HG03342 (cell line): ENCODE measurements at regions not wholly inside any gene's neighbourhood (a gene's known extent, or its start where the extent isn't known, plus 50 kb on each side); places are given as distances from the start of the nearest gene placed in this dataset.

ENCODE experiments used
- ATAC-seq: cut with Tn5 transposase; IDR thresholded peaks from one replicate; pipeline ENCODE4 v1.9.1; 2021; ENCODE audit warnings: mild to moderate bottlenecking, moderate library complexity; ENCODE audit not compliant: unreplicated experiment

DNA sequence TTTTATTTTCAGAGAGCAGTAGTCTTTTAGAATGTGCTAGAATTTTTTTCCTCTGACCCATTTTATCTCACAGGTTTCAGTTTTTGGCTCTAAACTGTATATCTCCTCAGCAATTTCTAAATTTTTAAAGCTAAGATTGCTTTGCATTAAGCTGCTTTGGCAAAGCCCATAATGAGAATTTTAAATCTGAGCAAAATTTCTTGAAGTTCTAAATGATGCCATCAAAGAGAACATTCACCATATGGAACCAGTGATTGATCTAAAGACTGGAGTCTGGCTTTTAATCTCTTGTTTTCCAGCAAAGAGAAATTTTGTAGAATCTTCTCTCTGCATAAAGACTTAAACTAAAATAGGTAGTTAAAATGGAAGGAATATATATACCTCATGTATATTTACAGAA is 313.6 kb downstream of the TBC1D32 start:
- ATAC-seq = no peak

DNA sequence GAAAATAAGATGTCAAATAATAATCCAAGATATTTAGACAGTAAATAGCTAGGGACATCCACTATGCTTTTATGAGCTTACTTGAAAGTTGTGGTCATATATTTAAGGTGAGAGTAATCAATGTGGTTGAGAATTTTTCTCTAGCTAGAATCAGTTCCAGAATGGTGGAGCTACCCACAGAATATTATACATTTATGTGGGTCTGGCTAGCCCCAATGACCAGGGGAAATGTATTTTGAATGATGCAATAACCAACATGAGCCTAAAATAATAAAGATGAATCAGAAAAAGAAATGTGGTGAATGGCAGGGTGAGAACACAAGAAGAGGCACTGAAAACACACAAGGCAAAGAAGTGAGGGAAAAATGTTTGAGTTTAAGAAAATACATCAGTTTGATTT is 325.7 kb downstream of the TBC1D32 start:
- no peak for ATAC-seq

DNA sequence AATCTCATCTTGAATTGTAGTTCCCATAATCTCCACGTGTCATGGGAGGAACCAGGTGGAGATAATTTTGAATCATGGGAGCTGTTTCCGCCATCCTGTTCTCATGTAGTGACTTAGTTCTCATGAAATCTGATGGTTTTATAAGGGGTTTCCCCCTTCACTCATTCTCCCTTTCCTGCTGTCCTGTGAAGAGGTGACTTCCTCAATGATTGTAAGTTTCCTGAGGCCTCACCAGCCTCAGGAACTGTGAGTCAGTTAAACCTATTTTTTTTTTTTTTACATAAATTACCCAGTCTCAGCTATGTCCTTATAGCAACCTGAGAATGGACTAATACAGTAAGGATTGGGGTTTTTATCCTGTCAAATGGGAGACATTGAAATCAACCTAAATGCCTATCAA is 328.3 kb downstream of the TBC1D32 start:
- ATAC-seq = no peak

DNA sequence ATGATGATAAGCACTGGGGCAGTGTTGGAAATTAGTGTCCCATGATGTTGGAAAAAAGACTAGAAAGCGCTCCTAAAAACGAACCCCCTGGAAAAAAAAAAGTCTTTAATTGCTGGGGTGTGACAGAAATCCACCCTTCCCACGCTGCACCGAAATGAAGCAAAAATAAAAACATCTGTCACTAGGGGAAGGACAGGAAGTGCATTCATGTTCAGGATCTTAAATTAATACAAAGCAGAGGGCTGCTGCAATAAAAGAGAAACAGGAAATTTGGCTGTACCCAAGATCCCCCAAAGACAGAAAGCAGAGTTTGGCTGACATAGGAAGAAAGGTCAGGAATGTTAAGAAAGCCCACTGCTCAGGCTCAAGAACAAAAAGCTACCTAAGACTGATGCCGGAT is 333.9 kb downstream of the TBC1D32 start:
- no peak for ATAC-seq

DNA sequence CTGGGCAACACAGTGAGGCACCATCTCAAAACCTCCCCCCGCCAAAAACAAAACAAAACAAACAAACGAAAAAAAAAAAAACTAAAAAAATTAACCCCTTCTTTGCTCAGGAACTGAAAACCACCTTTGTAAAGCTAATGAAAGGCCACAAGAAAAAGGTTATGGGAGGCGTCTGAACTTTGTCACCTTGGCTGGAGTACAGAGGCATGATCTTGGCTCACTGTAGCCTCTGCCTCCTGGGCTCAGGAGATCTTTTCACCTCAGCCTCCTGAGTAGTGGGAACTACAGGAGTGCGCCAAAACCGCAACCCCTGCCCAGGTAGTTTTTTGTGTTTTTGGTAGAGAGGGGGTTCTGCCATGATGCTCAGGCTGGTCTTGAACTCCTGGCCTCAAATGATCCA is 337.9 kb downstream of the TBC1D32 start:
- no peak for ATAC-seq

DNA sequence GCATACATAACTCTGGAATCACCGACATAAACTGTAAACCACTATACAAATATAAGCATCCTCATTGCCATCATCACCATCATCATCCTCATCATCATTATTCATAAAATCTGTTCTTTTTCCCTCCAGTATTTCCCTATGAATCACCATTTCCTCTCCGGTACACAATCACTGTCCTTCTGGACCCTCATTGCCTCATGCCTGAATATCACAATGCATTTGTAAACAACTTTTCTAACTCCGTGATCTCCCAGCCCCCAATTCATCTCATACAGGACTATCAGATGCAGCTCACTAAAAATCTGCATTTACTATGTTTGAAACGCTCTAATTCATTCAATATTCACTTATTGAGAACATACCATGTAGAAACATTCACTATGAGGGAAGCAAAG is 339.7 kb downstream of the TBC1D32 start:
- ATAC-seq = no peak

DNA sequence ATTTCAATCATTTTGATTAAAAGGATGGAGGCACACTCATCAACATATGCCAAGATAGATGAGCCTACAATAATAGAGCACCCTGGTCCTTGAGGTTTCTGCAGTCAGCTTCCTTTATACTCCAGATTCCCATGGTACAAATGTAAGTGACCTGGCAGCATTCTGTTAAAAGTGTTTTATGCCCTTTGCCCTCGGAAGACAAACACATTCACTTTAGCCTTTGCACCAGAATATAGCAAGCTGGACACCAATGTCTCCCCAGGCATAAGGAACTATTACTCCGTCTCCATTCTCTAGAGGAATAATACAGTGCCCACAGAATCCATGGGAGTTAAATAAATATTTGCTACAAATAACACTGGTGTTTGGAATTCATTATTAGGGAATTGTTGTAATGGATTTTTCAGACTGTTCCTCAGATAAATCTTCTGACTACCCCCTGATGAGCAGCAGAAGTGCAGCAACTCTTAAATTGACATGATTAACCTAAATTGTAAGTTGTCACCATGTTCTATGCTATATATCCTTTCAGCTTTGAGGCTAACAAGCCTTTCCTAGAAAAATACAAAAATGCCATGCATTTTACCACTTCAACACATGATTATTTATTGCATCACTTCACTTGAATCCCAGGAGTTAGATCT is 340.2 kb downstream of the TBC1D32 start:
- no peak for ATAC-seq

DNA sequence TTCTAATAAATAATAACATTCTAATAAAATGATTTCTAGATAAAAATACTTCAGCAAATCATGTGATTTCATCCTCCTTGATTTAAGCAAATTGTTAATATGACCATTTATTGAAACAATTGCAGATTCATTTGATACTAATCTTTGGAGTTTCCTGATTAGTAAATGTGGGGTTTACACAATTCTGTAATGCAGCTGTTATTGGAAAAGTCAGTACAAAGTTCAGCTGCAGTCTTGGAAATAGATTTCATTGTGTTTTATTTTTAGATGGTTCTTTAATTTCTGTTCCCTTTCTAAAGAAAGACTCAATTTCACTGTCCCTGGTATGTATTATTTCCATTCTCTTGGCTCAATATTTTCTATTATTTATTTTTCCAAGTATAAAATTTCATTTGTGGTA is 342.0 kb downstream of the TBC1D32 start:
- no peak for ATAC-seq

DNA sequence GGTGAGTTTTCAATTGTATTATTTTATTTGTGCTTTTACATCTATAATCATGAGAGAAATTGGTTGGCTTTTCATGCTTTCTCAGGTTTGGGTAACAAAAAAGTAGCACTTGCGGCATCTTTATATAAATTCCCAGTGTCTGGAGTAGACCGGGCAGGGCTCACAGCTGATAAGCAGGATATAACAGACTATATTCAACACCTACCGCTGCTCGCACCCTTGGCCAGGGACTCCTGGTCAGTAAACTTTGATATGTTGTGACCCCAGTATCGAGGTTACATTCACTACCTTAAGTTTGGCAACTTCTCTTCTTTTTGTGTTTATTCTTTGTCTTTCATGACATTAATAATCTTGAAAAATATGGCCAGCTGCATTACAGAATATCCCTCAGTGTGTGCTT is 343.4 kb downstream of the TBC1D32 start:
- ATAC-seq = no peak

DNA sequence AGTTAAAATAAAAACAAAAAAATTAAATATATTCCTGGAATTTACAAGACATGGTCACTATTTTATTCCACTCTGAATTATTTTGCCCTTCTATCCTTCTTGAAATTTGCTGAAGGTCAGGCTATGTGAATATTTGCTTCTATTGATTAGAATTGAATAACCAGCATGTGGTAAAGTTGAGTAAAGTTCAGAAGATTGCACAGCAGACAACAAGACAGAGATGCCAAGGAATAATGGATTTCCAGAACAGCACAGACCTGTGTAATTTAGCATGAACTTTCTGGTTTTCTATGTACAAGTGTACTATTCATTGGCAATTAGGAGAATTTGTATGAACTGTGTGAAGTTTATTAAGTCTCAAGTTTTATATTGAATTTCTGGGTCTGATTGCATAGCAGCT is 352.4 kb downstream of the TBC1D32 start:
- no peak for ATAC-seq

DNA sequence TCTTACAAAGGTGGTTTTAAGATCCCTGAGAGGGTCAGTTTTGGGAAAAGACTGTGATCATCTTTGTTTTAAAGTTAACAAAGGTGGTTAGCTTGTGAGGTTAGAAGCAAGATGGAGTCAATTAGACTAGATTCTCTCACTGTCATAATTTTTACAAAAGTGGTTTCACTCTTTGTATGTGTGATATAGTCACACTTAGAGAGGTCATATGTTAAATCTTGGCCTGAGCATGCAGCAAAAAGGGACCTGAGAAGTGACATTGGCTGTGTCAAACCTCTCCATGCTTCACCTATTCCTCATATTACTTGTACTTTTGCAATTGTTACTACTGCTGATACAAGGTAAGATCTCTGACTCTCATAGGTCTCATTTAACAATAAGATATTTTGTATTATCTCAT is 368.0 kb downstream of the TBC1D32 start:
- peak; percentile 51 for ATAC-seq

DNA sequence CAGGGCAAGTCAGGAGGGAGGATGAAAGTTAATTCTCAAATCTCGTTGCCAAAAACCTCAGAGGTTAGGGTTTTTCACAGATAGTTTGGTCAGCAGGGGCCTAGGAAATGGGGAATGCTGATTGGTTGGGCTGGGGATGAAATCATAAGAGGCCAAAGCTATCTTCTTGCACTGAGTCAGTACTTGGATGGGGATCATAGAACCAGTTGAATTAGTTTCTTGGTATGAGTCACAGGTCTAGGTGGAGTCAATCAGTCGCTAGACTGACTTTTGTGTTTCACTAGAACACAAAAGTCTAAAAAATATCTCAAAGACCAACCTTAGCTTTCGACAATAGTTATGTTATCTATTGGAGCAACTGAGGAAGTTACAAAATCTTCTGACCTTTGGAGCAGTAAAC is 368.5 kb downstream of the TBC1D32 start:
- peak; percentile 72 for ATAC-seq

DNA sequence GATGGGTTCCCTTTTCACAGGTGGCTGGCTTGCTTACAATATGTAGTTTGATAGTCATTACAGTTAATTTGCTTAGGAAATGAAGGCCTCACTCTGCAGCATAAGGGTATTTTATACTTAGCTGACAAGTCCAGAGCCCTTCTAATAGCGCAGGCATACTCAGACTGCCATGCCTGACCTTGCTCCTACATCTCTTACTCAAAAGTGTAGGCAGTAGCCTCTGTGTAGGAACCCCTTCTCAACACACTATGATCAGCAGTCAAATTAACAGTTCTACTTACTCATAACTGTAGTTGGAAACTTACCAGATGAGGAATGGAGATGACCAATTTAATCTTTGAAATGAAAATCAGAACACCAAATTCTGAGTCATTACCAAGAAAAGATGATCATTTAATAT is 373.5 kb downstream of the TBC1D32 start:
- peak; percentile 55 for ATAC-seq

DNA sequence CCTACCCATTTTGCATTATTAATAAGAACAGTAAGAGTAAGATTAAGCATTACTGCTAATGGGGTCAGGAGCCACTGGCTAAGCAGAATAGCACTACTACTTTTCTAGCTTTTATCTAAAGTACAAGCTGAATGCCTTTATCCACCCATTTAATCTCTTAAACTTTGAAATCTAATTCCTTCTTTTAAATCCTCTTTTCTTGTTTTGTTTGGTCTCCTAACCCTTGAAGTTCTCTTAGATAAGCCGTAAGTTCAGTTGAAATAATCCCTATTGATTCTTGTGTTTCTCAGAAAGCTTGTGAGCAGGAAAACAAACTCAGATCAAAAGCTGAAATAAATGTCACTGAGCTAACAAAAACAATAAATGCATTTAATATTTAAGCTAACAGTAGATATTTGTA is 380.2 kb downstream of the TBC1D32 start:
- ATAC-seq = no peak

DNA sequence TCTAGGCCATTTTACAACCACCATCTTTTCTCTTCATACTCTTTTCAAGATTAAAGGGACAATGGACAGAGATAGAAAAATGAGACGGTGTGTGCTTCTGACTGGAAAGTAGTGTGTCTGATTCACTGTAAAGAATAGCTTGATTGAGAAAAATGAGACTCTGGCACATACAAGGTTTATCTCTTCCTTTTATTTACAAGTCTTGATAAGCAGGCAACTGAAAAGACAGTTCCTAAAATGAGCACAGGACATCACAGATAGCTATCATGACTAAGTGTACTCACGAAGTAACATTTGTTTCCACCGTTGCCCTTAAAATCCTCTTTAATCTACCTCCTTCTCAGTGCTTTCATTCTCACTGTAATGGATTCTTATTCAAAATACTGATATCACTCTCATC is 383.0 kb downstream of the TBC1D32 start:
- no peak for ATAC-seq

DNA sequence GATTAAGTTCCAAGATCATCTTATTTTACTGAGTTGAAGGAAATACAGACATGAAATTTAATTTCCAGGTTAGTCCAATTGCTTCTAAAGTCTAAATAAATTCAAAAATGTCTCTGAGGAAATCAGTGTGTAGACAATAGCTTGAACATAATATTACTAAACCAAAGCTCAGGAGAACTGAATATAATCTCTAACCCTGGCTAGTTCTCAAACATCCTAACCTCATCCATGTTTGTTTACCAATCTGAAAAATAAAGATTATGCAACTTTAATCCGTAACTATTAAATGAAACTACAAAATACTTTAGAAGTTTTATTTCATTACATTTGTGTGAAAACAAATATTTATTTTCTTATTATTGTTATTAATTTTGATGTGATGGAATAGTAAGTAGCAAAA is 387.2 kb downstream of the TBC1D32 start:
- ATAC-seq = no peak

DNA sequence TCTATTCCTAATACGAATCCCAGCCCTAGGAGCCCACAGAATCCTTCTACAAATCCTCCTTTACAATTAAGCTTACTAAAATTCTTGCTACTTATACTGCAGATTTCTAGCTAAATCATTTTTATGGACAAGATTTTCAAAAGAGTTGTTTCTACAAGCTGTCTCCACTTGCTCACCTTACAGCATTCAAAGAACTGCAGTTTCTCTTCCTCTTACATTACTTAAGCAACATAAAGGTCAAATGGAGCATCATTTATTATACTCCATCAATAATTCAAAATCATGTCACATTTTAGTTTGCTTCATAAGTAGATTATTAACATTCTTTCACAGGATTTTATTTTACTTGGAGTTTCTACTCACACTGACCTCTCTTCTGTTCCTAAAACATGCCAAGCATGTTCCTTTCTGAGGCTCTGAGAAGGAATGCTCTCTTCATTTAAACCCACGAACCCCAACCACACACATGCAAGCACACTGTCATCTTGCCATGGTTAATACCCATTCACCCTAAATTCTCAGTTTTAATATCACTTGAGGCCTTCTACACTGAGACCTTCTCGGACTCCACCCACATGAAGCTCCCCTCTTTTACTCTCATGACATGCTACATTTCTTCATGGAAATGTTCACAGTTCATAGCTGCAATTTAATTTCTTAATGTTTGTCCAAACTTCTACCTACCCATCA is 388.2 kb downstream of the TBC1D32 start:
- ATAC-seq = peak; percentile 64

DNA sequence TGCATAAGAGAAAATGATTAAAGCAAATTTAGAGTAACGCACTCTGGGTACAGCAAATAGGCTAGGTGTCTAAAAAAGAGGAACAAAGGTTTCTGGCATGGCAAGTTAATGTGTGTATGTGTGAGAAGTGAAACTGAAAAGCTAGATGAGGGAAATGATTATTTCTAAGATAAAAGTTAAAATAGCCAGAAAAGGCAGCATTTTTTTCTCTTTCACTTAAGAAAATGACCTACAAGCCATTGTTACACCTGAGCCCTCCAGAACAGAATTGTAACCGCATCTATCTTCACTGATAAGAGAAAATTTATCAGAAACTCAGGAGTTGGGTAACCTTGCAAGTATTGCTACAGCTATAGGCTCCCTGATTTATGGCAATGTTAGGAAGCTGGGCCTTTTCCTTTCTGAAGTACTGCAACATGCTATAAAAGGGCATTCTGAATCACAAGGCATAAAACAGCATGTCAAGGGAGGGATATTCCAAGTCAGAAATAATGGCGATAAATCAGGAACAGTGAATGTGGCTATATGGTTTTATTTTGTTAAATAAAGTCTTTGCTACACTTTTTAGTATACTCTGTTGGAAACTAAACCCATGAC is 395.3 kb downstream of the TBC1D32 start:
- ATAC-seq = peak; percentile 98

DNA sequence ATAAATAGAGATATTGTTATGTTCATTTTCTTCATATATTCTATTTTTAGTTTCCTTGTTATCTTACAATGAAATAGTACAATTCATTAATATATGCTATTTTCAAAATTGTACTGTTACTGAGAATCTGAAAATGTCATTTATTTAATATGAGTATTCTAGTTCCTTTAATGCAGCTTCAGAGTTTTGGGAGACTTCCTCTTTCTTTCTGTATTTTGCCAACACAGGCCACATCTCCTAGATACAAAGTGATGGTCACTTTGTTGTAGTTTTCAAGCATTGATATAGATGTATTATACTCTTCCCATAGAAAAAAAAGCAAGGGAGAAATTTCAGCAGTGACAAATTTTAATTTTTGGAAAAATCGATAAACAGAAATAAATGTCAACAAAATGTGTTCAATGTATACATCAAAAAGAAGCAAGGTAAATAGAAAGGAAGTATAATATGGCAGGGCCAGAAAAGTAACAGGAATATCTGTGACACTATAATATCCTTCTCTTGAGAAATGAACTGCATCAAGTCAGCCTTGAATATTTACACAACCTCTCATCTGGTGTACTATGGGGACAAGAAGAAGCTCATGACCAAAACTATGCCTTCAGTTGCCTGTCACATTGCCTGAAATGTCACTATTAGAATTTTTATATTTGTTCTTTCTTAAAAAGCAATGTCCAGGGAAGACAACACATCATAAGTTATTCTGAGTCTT is 396.0 kb downstream of the TBC1D32 start:
- ATAC-seq = peak; percentile 42

DNA sequence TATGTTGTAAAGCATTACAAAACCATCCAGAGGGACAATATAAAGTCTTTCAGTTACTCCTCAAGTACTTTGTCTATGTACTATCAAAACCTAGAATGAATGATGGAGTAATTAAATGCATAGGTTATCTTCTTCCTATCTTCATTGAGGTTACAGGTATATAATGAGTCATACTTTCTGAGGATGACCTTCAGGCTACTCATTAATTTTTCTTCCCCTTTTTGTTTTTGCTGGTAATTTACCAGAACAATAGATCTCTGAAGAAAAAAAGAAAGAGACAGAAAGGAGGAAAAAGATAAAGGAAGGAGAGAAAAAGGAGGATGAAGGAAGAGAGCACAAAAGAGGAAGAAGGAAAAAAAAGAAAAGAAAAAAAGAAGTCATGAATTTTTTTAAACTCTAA is 398.4 kb downstream of the TBC1D32 start:
- ATAC-seq = peak; percentile 41

DNA sequence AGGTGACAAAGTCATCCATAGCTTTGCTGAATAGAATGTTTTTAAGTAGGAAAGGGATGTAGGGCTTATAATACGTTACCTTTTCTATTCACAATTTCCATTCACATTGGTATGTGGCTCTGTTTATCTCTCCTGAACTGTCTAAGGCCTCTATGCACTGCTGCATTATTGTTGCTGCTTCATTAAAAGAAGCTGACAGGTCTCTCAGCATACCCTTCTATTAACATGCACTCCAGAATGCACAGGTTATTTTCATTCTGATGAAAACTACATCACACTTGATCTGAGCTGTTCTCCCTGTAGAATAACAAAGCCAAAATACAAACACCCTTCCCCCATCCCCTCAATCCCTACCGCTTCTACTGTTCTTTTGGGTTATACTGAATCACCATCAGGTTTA is 399.3 kb downstream of the TBC1D32 start:
- ATAC-seq = no peak
